ENCODE measurements at regions not wholly inside any gene's neighbourhood (a gene's known extent, or its start where the extent isn't known, plus 50 kb on each side); places are given as distances from the start of the nearest gene placed in this dataset.

DNA sequence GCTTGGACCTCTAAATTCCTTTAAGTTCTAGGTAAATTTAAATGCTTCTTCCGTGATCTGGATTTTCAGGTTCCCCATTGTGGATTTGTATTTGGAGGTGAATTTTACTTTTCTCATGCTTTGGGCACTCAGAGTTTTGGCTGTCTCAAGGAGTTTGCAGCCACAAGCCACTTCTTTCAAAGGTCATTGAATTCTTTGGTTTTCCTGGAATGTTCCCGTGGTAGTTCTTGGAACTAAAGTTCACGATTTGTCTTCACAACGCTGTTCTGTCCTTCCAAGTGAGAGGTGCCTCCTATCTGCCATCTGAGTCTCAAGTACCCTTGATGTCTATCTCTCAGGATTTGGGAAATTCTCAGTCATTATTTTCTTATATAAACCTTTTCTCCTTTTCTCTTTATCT, 1438.7 kb upstream of the ZEB2 start:
- Histone ChIP-seq H3K36me3 (ENCODE audit: low read depth, low read length) (no peaks in the 10 kb centered on the region), H3K9me3 (ENCODE audit: low read length) (no peaks in the 10 kb centered on the region), H3K9me2 (replicated peaks; ENCODE audit: low read length) (no peaks in the 10 kb centered on the region), H3K27me3 (ENCODE audit: low read length) (no peaks in the 10 kb centered on the region), H3K4me1 (ENCODE audit: insufficient read depth, low read length) (no peaks in the 10 kb centered on the region), H3K27ac (ENCODE audit: low read length) (no peak overlapping the region), H2AFZ (ENCODE audit: low read length) (no peak overlapping the region), H3F3A (ENCODE audit: low read length, unreplicated experiment) (no peaks in the 10 kb centered on the region), H4K20me1 (ENCODE audit: low read length) (no peaks in the 10 kb centered on the region), H3K4me2 (ENCODE audit: low read length) (no peak overlapping the region), H3K79me2 (ENCODE audit: low read length) (no peaks in the 10 kb centered on the region), H3K4me3 (ENCODE audit: low read length) (no peak overlapping the region), H3K9ac (ENCODE audit: low read length) (no peak overlapping the region)
- ATAC-seq (no peak), DNase-seq (no peak)
- CTCF ChIA-PET: no interaction called here
- no peak for TF ChIP-seq EZH2 (IDR thresholded peaks at IDR 0.05; ENCODE audit: low read length, unreplicated experiment)
- TF ChIP-seq EZH2phosphoT487 (IDR thresholded peaks at IDR 0.05; ENCODE audit: borderline replicate concordance, low read length): no peak
- no peak for TF ChIP-seq CTCF (conservative IDR thresholded peaks at IDR 0.05; ENCODE audit: low read depth, low read length)
- POLR2A ChIA-PET (ENCODE audit: unreplicated experiment): no interaction called here
- intact Hi-C loops (cut with micrococcal nuclease): no loop called here
- no TSS peak for BruUV-seq (replicated peaks)

- ChIA-PET POLR2A (ENCODE audit: unreplicated experiment) (no interaction called here), CTCF (no interaction called here)
- no peaks in the 10 kb centered on the region for H3K36me3 ChIP-seq (ENCODE audit: low read depth, low read length)
- no peak overlapping the region for H3K4me2 ChIP-seq (ENCODE audit: low read length)
- no peak overlapping the region for H3K27ac ChIP-seq (ENCODE audit: low read length)
- TF ChIP-seq EZH2phosphoT487 (IDR thresholded peaks at IDR 0.05; ENCODE audit: borderline replicate concordance, low read length) (no peak), EZH2 (IDR thresholded peaks at IDR 0.05; ENCODE audit: low read length, unreplicated experiment) (no peak), CTCF (conservative IDR thresholded peaks at IDR 0.05; ENCODE audit: low read depth, low read length) (no peak)
- H3K9ac ChIP-seq (ENCODE audit: low read length): no peak overlapping the region
- ATAC-seq (no peak), DNase-seq (peak; percentile 11)
- H3K4me3 ChIP-seq (ENCODE audit: low read length): no peak overlapping the region
- intact Hi-C loops (cut with micrococcal nuclease): no loop called here
- H4K20me1 ChIP-seq (ENCODE audit: low read length): no peaks in the 10 kb centered on the region
- H3K4me1 ChIP-seq (ENCODE audit: insufficient read depth, low read length): no peaks in the 10 kb centered on the region
- H3K9me3 ChIP-seq (ENCODE audit: low read length): no peaks in the 10 kb centered on the region
- H3K27me3 ChIP-seq (ENCODE audit: low read length): no peaks in the 10 kb centered on the region
- no peaks in the 10 kb centered on the region for H3K9me2 ChIP-seq (replicated peaks; ENCODE audit: low read length)
- H3K79me2 ChIP-seq (ENCODE audit: low read length): no peaks in the 10 kb centered on the region
- no TSS peak for BruUV-seq (replicated peaks)
- no peak overlapping the region for H2AFZ ChIP-seq (ENCODE audit: low read length)
- no peaks in the 10 kb centered on the region for H3F3A ChIP-seq (ENCODE audit: low read length, unreplicated experiment)
Measured at GRCh38 chr2:145957929-145958328, 1438.0 kb upstream of the ZEB2 start.

- BruUV-seq (replicated peaks): no TSS peak
- Histone ChIP-seq H3K36me3 (ENCODE audit: low read depth, low read length) (no peaks in the 10 kb centered on the region), H3K79me2 (ENCODE audit: low read length) (no peaks in the 10 kb centered on the region), H3F3A (ENCODE audit: low read length, unreplicated experiment) (no peaks in the 10 kb centered on the region), H3K9ac (ENCODE audit: low read length) (no peak overlapping the region), H3K4me2 (ENCODE audit: low read length) (no peak overlapping the region), H3K4me1 (ENCODE audit: insufficient read depth, low read length) (no peaks in the 10 kb centered on the region), H3K27ac (ENCODE audit: low read length) (no peak overlapping the region), H3K4me3 (ENCODE audit: low read length) (no peak overlapping the region), H2AFZ (ENCODE audit: low read length) (no peak overlapping the region), H4K20me1 (ENCODE audit: low read length) (no peaks in the 10 kb centered on the region), H3K27me3 (ENCODE audit: low read length) (no peaks in the 10 kb centered on the region), H3K9me2 (replicated peaks; ENCODE audit: low read length) (no peaks in the 10 kb centered on the region), H3K9me3 (ENCODE audit: low read length) (no peaks in the 10 kb centered on the region)
- DNase-seq (peak; percentile 2), ATAC-seq (no peak)
- intact Hi-C loops (cut with micrococcal nuclease): no loop called here
- ChIA-PET POLR2A (ENCODE audit: unreplicated experiment) (no interaction called here), CTCF (no interaction called here)
- no peak for TF ChIP-seq EZH2 (IDR thresholded peaks at IDR 0.05; ENCODE audit: low read length, unreplicated experiment)
- no peak for TF ChIP-seq EZH2phosphoT487 (IDR thresholded peaks at IDR 0.05; ENCODE audit: borderline replicate concordance, low read length)
- no peak for TF ChIP-seq CTCF (conservative IDR thresholded peaks at IDR 0.05; ENCODE audit: low read depth, low read length)
Measured at GRCh38 chr2:145939949-145940348, 1420.0 kb upstream of the ZEB2 start.

Data from PC-3 (cell line).